Muscle layer of duodenum (tissue), 2 donors: ENCODE measurements at regions not wholly inside any gene's neighbourhood (a gene's known extent, or its start where the extent isn't known, plus 50 kb on each side); places are given as distances from the start of the nearest gene placed in this dataset.
A peak's percentile ranks its signal among the peaks of the same experiment; 100 is the strongest.
"Not testable (repeated sequence)": the region's sequence is repeated elsewhere in the genome, so short reads cannot be mapped to it uniquely, and the experiment has no call there.

Source experiments
- H3K27ac ChIP-seq: one replicate; pipeline ENCODE4 v1.7.0; 2013; ENCODE audit warnings: mild to moderate bottlenecking, low read length
- H3K27me3 ChIP-seq: one replicate; pipeline ENCODE4 v1.7.0; 2013; ENCODE audit warnings: low read depth, mild to moderate bottlenecking, control low read depth, low read length
- H3K36me3 ChIP-seq, 2 donors: one replicate each; pipeline ENCODE4 v1.7.0; 2013; ENCODE audit warnings: low read length in 2 of 2, control low read depth in 1 of 2, mild to moderate bottlenecking in 1 of 2; ENCODE audit not compliant: insufficient read depth in 2 of 2, control insufficient read depth in 1 of 2
- H3K4me1 ChIP-seq, 2 donors: one replicate each; pipeline ENCODE4 v1.7.0; 2013; ENCODE audit warnings: low read length in 2 of 2, mild to moderate bottlenecking in 2 of 2, control low read depth in 1 of 2, moderate library complexity in 1 of 2; ENCODE audit not compliant: insufficient read depth in 2 of 2, control insufficient read depth in 1 of 2
- H3K4me3 ChIP-seq, 2 donors: one replicate each; pipeline ENCODE4 v1.7.0; 2013; ENCODE audit warnings: low read length in 2 of 2, low read depth in 1 of 2, mild to moderate bottlenecking in 1 of 2
- H3K9me3 ChIP-seq, 2 donors: one replicate each; pipeline ENCODE4 v1.7.0; 2013; ENCODE audit warnings: low read length in 2 of 2, control low read depth in 1 of 2, mild to moderate bottlenecking in 1 of 2; ENCODE audit not compliant: control insufficient read depth in 1 of 2
- donor health status: healthy.

DNA sequence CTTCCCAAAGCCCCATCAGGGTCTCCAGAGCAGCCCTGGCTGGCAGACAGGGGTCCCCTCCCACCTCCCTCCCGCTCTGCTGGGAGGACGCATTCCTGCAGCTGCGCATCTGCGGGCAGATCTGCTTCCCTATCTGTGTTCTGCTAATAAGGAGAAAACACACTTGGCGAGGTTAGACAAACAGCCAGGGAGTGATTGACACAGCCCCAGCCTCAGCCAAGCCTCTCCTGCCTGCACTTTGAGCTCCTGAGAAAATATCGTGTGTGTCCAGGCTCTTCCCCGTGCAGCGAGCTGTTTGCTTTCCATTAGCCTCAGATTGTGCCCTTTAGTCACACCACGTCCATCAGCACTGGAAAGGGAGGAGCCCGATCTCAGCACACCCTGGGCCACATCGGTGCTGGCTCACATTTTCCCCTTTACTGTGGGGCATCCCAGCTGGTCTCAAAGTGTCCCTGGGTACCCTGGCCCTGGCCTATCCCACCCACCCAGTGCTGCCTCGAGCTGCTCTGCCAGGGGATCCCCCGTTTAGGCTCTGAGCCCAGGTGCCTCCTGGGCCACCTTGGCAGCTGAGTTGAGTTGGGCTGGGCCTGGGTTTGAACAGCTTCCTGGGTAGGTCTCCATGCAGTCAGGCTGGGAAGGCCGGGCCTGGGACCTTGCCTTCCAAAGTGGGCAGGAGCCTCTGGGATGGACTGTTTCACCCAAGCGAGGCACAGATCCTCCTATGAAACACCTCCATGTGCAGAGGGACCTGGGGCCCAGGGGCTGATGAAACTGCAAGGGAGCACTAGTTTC is 61.1 kb downstream of the BARX1 start:
- Histone ChIP-seq H3K9me3 (peaks cover 4 to 8% of the 10 kb centered on the region in 2 donors), H3K4me3 (no peak overlapping the region), H3K36me3 (no peaks in the 10 kb centered on the region), H3K27ac (no peak overlapping the region), H3K27me3 (no peaks in the 10 kb centered on the region), H3K4me1 (no peaks in the 10 kb centered on the region)

GRCh38 chr9:93893194-93893593 is 62.0 kb downstream of the BARX1 start:
- no peaks in the 10 kb centered on the region for H3K27me3 ChIP-seq

GRCh38 chr9:93892748-93893147 is 62.4 kb downstream of the BARX1 start:
- no peak overlapping the region for H3K27ac ChIP-seq
- H3K27me3 ChIP-seq, result no peaks in the 10 kb centered on the region
- no peaks in the 10 kb centered on the region for H3K4me1 ChIP-seq
- H3K4me3 ChIP-seq, result no peak overlapping the region
- no peaks in the 10 kb centered on the region for H3K36me3 ChIP-seq
- peaks cover 4 to 8% of the 10 kb centered on the region in 2 donors for H3K9me3 ChIP-seq

More at GRCh38 chr9:93893194-93893593, 62.0 kb downstream of the BARX1 start:
- Histone ChIP-seq H3K9me3 (peaks cover 4 to 8% of the 10 kb centered on the region in 2 donors), H3K4me3 (no peak overlapping the region), H3K36me3 (no peaks in the 10 kb centered on the region), H3K27ac (no peak overlapping the region), H3K4me1 (no peaks in the 10 kb centered on the region)

DNA sequence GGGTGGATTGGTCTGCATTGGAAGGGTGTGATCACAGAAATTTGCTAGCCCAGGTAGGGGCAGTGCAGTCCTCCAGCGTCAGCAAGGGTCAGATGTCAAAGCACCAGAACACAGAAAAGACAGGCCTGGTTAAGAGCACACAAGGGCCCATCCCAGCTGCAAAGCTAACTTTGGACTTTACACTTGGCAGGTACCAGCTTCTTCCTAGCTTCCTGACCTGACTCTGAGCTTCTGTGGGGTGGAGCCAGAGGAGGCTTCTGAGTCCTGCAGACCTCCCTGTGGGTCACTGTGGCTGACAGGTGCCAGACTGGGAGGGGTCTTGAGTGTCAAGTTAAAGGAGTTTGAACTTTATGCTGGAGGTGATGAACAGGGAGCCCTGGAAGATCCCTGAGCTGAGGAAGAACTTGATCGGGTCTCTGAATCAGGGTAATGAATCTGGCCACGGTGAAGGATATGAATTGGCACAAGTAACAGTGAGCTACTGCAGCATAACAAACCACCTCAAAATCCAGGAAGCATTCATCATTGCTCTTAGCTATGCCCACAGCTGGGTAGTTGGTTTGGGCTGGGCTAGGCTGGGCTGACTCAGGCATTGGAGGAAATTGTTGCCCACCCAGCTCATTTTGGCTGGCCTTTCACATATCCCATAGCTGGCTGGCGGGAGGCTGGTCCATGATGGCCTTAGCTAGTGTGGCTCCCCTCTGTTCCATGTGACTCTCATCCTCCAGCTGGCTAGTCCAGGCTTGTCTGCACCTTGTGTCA is 63.4 kb downstream of the BARX1 start:
- Histone ChIP-seq H3K9me3 (peaks cover 4 to 10% of the 10 kb centered on the region in 2 donors), H3K27me3 (no peaks in the 10 kb centered on the region), H3K4me3 (no peak overlapping the region), H3K4me1 (no peaks in the 10 kb centered on the region), H3K36me3 (no peaks in the 10 kb centered on the region), H3K27ac (no peak overlapping the region)

DNA sequence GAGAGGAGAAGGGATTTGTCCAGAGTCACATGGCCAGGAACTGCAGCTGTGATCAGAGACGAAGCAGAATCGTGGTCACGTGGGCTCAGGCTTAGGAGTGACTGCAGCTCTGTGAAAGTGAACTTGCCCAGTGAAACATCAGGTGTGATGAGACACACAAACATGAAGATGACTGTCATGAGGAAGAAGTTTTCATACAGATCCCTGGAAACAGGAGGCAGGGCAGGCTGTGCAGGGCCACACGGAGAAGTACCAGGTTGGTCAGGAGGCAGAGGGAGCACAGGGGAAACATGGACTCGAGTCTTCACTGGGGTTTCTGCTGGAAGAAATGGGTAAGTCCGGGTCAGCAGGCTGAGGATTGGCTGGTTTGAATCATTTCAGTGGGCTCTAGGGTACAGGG is 64.1 kb downstream of the BARX1 start:
- H3K4me1 ChIP-seq, result no peaks in the 10 kb centered on the region
- H3K27me3 ChIP-seq, result no peaks in the 10 kb centered on the region
- H3K36me3 ChIP-seq, result no peaks in the 10 kb centered on the region
- no peak overlapping the region for H3K4me3 ChIP-seq
- no peak overlapping the region for H3K27ac ChIP-seq
- H3K9me3 ChIP-seq, result peaks cover 4 to 10% of the 10 kb centered on the region in 2 donors

DNA sequence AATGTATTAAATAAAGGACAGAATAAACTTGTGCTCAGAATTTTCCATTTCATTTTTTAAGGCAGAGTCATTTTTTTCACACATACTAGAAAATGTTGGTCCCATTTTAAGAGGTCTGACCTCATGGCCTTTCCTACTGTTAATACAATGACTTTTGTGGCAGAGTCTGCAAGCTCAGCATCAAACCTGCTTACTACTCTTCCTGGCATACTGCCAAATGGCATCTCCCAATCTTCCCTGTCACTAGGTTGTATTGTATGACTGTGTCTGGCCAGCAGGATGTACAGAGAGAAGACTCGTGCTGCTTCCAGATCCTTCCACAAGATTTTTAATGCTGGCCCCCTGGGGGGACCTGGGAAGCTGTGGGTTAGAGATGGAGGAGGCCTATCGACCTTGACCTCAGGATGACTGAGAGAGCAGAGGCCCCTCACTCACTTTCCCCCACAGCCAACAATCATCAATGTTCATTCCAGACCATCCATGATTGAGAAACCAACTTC is 64.7 kb downstream of the BARX1 start:
- Histone ChIP-seq H3K27me3 (no peaks in the 10 kb centered on the region), H3K9me3 (peaks cover 4 to 10% of the 10 kb centered on the region in 2 donors), H3K4me3 (no peak overlapping the region), H3K36me3 (no peaks in the 10 kb centered on the region), H3K4me1 (no peaks in the 10 kb centered on the region), H3K27ac (no peak overlapping the region)

- no peaks in the 10 kb centered on the region for H3K36me3 ChIP-seq
- H3K4me3 ChIP-seq, result no peak overlapping the region
- H3K9me3 ChIP-seq, result peaks cover 0 to 5% of the 10 kb centered on the region in 2 donors
- H3K27me3 ChIP-seq, result no peaks in the 10 kb centered on the region
- H3K4me1 ChIP-seq, result no peaks in the 10 kb centered on the region
- H3K27ac ChIP-seq, result no peak overlapping the region
Measured at GRCh38 chr9:93886911-93887310, 68.2 kb downstream of the BARX1 start.

DNA sequence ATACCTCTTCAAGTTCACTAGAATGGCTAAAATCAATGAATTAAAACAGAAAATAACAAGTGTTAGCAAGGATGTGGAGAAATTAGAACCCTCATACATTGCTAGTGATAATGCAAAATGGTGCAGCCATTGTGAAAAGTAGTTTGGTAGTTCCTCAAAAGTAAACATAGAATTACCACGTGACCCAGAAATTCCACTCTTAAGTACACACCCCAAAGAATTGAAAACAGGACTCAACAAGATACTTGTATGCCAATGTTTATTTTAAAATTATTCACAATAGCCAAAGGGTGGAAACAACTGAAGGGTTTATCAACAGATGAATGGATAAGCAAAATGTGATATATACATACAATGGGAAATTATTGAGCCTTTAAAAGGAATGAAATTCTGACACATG is 70.3 kb downstream of the BARX1 start:
- H3K27ac ChIP-seq, result no peak overlapping the region
- no peaks in the 10 kb centered on the region for H3K27me3 ChIP-seq
- no peaks in the 10 kb centered on the region for H3K4me1 ChIP-seq
- H3K36me3 ChIP-seq, result no peaks in the 10 kb centered on the region
- H3K9me3 ChIP-seq, result peaks cover 0 to 2% of the 10 kb centered on the region in 2 donors
- no peak overlapping the region for H3K4me3 ChIP-seq

- H3K36me3 ChIP-seq, H3K27ac ChIP-seq, H3K4me3 ChIP-seq, H3K27me3 ChIP-seq, H3K4me1 ChIP-seq: not testable (repeated sequence)
- H3K9me3 ChIP-seq, result peaks cover 11% of the 10 kb centered on the region in 2 donors
Measured at GRCh38 chr9:93879662-93880407, 75.3 kb downstream of the BARX1 start.

DNA sequence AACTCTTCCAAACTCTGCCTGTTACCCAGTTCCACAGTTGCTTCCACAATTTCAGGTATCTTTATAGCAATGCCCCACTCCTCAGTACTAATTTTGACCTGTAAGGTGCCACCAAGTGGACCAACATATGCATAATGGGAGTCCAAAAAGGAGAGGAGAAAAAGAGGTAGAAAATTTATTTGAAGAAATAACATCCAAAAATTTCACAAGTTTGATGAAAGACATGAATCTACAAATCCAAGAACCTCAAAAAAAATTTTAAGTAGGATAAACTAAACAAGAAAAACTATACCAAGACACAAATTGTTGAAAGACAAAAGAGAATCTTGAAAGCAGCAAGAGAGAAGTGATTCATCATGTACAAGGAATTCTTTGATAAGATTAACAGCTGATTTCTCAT is 79.8 kb downstream of the BARX1 start:
- Histone ChIP-seq H3K9me3 (peaks cover 18 to 19% of the 10 kb centered on the region in 2 donors), H3K36me3 (no peaks in the 10 kb centered on the region), H3K4me1 (no peaks in the 10 kb centered on the region), H3K4me3 (no peak overlapping the region), H3K27ac (no peak overlapping the region), H3K27me3 (no peaks in the 10 kb centered on the region)

GRCh38 chr9:93874242-93874641 is 80.9 kb downstream of the BARX1 start:
- Histone ChIP-seq H3K9me3 (peaks cover 18 to 19% of the 10 kb centered on the region in 2 donors), H3K4me1 (no peaks in the 10 kb centered on the region), H3K27me3 (no peaks in the 10 kb centered on the region), H3K4me3 (peak overlapping the region in 1 of 2 donors; percentile 15), H3K27ac (no peak overlapping the region), H3K36me3 (no peaks in the 10 kb centered on the region)
